ENCODE measurements at regions not wholly inside any gene's neighbourhood (a gene's known extent, or its start where the extent isn't known, plus 50 kb on each side); places are given as distances from the start of the nearest gene placed in this dataset.
"Not testable (repeated sequence)": the region's sequence is repeated elsewhere in the genome, so short reads cannot be mapped to it uniquely, and the experiment has no call there.

GRCh38 chr20:19913927-19914614 is 103.1 kb upstream of the NAA20 start:
- DNase-seq, result no peak
- Mint-ChIP-seq H3K36me3 (ENCODE audit: low read depth) (no peaks in the 10 kb centered on the region), H3K4me1 (ENCODE audit: low read depth) (no peaks in the 10 kb centered on the region), H3K27me3 (peaks cover 14% of the 10 kb centered on the region), H3K9me3 (no peaks in the 10 kb centered on the region), H3K4me3 (no peak overlapping the region), H3K27ac (no peak overlapping the region)

GRCh38 chr20:19915111-19915798 is 101.9 kb upstream of the NAA20 start:
- H3K4me3 Mint-ChIP-seq, result no peak overlapping the region
- no peaks in the 10 kb centered on the region for H3K9me3 Mint-ChIP-seq
- no peaks in the 10 kb centered on the region for H3K4me1 Mint-ChIP-seq (ENCODE audit: low read depth)
- H3K27me3 Mint-ChIP-seq, result peaks cover 14% of the 10 kb centered on the region
- no peak overlapping the region for H3K27ac Mint-ChIP-seq
- DNase-seq, result no peak
- no peaks in the 10 kb centered on the region for H3K36me3 Mint-ChIP-seq (ENCODE audit: low read depth)

- Mint-ChIP-seq H3K36me3 (ENCODE audit: low read depth) (no peaks in the 10 kb centered on the region), H3K9me3 (no peaks in the 10 kb centered on the region), H3K4me1 (ENCODE audit: low read depth) (no peaks in the 10 kb centered on the region), H3K27me3 (peaks cover 14% of the 10 kb centered on the region), H3K27ac (no peak overlapping the region), H3K4me3 (no peak overlapping the region)
- no peak for DNase-seq
These were observed 100.4 kb upstream of the NAA20 start for GRCh38 chr20:19916531-19917485.

- H3K4me1 Mint-ChIP-seq (ENCODE audit: low read depth), result no peaks in the 10 kb centered on the region
- no peak overlapping the region for H3K4me3 Mint-ChIP-seq
- H3K27ac Mint-ChIP-seq, result no peak overlapping the region
- H3K36me3 Mint-ChIP-seq (ENCODE audit: low read depth), result no peaks in the 10 kb centered on the region
- peaks cover 14% of the 10 kb centered on the region for H3K27me3 Mint-ChIP-seq
- no peaks in the 10 kb centered on the region for H3K9me3 Mint-ChIP-seq
- DNase-seq, result no peak
These were observed 98.2 kb upstream of the NAA20 start for GRCh38 chr20:19918965-19919329.

GRCh38 chr20:19920381-19921138 is 96.6 kb upstream of the NAA20 start:
- no peak overlapping the region for H3K27ac Mint-ChIP-seq
- no peak overlapping the region for H3K4me3 Mint-ChIP-seq
- H3K9me3 Mint-ChIP-seq, result no peaks in the 10 kb centered on the region
- DNase-seq, result no peak
- H3K4me1 Mint-ChIP-seq (ENCODE audit: low read depth), result no peaks in the 10 kb centered on the region
- H3K36me3 Mint-ChIP-seq (ENCODE audit: low read depth), result no peaks in the 10 kb centered on the region
- peaks cover 7% of the 10 kb centered on the region for H3K27me3 Mint-ChIP-seq

- Mint-ChIP-seq H3K36me3 (ENCODE audit: low read depth) (no peaks in the 10 kb centered on the region), H3K27ac (no peak overlapping the region), H3K4me3 (no peak overlapping the region), H3K9me3 (no peaks in the 10 kb centered on the region), H3K4me1 (ENCODE audit: low read depth) (no peaks in the 10 kb centered on the region), H3K27me3 (peaks cover 3% of the 10 kb centered on the region)
- DNase-seq, result no peak
These were observed 95.8 kb upstream of the NAA20 start for GRCh38 chr20:19921284-19921793.

- not testable (repeated sequence) for H3K4me3 Mint-ChIP-seq; H3K36me3 Mint-ChIP-seq (ENCODE audit: low read depth); DNase-seq; H3K4me1 Mint-ChIP-seq (ENCODE audit: low read depth); H3K27me3 Mint-ChIP-seq; H3K27ac Mint-ChIP-seq; H3K9me3 Mint-ChIP-seq
These were observed 95.3 kb upstream of the NAA20 start for GRCh38 chr20:19921829-19922228.

GRCh38 chr20:19922716-19923115 is 94.4 kb upstream of the NAA20 start:
- Mint-ChIP-seq H3K36me3 (ENCODE audit: low read depth) (no peaks in the 10 kb centered on the region), H3K4me1 (ENCODE audit: low read depth) (no peaks in the 10 kb centered on the region), H3K4me3 (no peak overlapping the region), H3K27me3 (no peaks in the 10 kb centered on the region), H3K27ac (no peak overlapping the region), H3K9me3 (no peaks in the 10 kb centered on the region)
- DNase-seq, result no peak

- H3K36me3 Mint-ChIP-seq (ENCODE audit: low read depth), result no peaks in the 10 kb centered on the region
- peaks cover 3% of the 10 kb centered on the region for H3K27me3 Mint-ChIP-seq
- H3K27ac Mint-ChIP-seq, result no peak overlapping the region
- no peaks in the 10 kb centered on the region for H3K4me1 Mint-ChIP-seq (ENCODE audit: low read depth)
- no peak for DNase-seq
- no peaks in the 10 kb centered on the region for H3K9me3 Mint-ChIP-seq
- H3K4me3 Mint-ChIP-seq, result no peak overlapping the region
These were observed 93.4 kb upstream of the NAA20 start for GRCh38 chr20:19923762-19924161.

GRCh38 chr20:19924255-19924654 is 92.9 kb upstream of the NAA20 start:
- no peaks in the 10 kb centered on the region for H3K9me3 Mint-ChIP-seq
- H3K4me1 Mint-ChIP-seq (ENCODE audit: low read depth), result no peaks in the 10 kb centered on the region
- no peak overlapping the region for H3K4me3 Mint-ChIP-seq
- DNase-seq, result no peak
- H3K27me3 Mint-ChIP-seq, result peaks cover 3% of the 10 kb centered on the region
- H3K36me3 Mint-ChIP-seq (ENCODE audit: low read depth), result no peaks in the 10 kb centered on the region
- no peak overlapping the region for H3K27ac Mint-ChIP-seq

- Mint-ChIP-seq H3K27me3 (peaks cover 3% of the 10 kb centered on the region), H3K36me3 (ENCODE audit: low read depth) (no peaks in the 10 kb centered on the region), H3K4me1 (ENCODE audit: low read depth) (no peaks in the 10 kb centered on the region), H3K4me3 (no peak overlapping the region), H3K27ac (no peak overlapping the region), H3K9me3 (no peaks in the 10 kb centered on the region)
- no peak for DNase-seq
These were observed 90.6 kb upstream of the NAA20 start for GRCh38 chr20:19926591-19926990.

GRCh38 chr20:19928328-19929011 is 88.7 kb upstream of the NAA20 start:
- Mint-ChIP-seq H3K36me3 (ENCODE audit: low read depth) (no peaks in the 10 kb centered on the region), H3K4me3 (no peak overlapping the region), H3K4me1 (ENCODE audit: low read depth) (no peaks in the 10 kb centered on the region), H3K9me3 (no peaks in the 10 kb centered on the region), H3K27ac (no peak overlapping the region), H3K27me3 (peaks cover 12% of the 10 kb centered on the region)
- no peak for DNase-seq

GRCh38 chr20:19929012-19929360 is 88.2 kb upstream of the NAA20 start:
- no peak overlapping the region for H3K27ac Mint-ChIP-seq

More at GRCh38 chr20:19929012-19929360, 88.2 kb upstream of the NAA20 start:
- no peak for DNase-seq
- Mint-ChIP-seq H3K36me3 (ENCODE audit: low read depth) (no peaks in the 10 kb centered on the region), H3K27me3 (peaks cover 12% of the 10 kb centered on the region), H3K4me1 (ENCODE audit: low read depth) (no peaks in the 10 kb centered on the region), H3K9me3 (no peaks in the 10 kb centered on the region), H3K4me3 (no peak overlapping the region)

All from activated T-cell treated with anti-CD3 and anti-CD28 coated beads, Interleukin-2, amount 50 U/mL, for 24 hours (primary cell).